SK-N-SH treated with all-trans-retinoic acid at 6 μM for 48 hours (cell line): ENCODE measurements at regions not wholly inside any gene's neighbourhood (a gene's known extent, or its start where the extent isn't known, plus 50 kb on each side); places are given as distances from the start of the nearest gene placed in this dataset.

Experiments used
- ATAC-seq: fragments of 200-7000 bp; cut with Tn5 transposase; 3 replicates; pipeline ENCODE4 v1.9.1; 2020; ENCODE audit warnings: mild to moderate bottlenecking, moderate library complexity
- ARNTL ChIP-seq: fragments of 450-650 bp; formaldehyde crosslinking; IDR thresholded peaks from 2 replicates; pipeline ENCODE4 v1.5.0; 2020; ENCODE audit warnings: low read depth, mild to moderate bottlenecking, moderate library complexity, borderline replicate concordance
- BACH2 ChIP-seq: fragments of 250-450 bp; sonication (Bioruptor Pico); IDR thresholded peaks from 2 replicates; pipeline ENCODE4 v1.9.0; 2021; ENCODE audit warnings: mild to moderate bottlenecking, borderline replicate concordance
- CSDC2 ChIP-seq: fragments of 250-450 bp; sonication (Bioruptor Pico); IDR thresholded peaks from 2 replicates; pipeline ENCODE4 v1.5.0; 2020; ENCODE audit warnings: mild to moderate bottlenecking, moderate library complexity
- ESRRG ChIP-seq: fragments of 250-450 bp; sonication (Bioruptor Pico); IDR thresholded peaks from 2 replicates; pipeline ENCODE4 v1.6.1; 2021; ENCODE audit warnings: mild to moderate bottlenecking
- GLIS3 ChIP-seq: fragments of 250-450 bp; sonication (Bioruptor Pico); IDR thresholded peaks from 2 replicates; pipeline ENCODE4 v1.5.0; 2020; ENCODE audit warnings: mild to moderate bottlenecking, moderate library complexity
- RARB ChIP-seq: fragments of 250-450 bp; sonication (Bioruptor Pico); IDR thresholded peaks from 2 replicates; pipeline ENCODE4 v1.8.0; 2021; ENCODE audit warnings: mild to moderate bottlenecking, moderate library complexity
- SNAI2 ChIP-seq: fragments of 250-450 bp; sonication (Bioruptor Pico); IDR thresholded peaks from 2 replicates; pipeline ENCODE4 v1.5.0; 2020; ENCODE audit warnings: mild to moderate bottlenecking, moderate library complexity
- TCF4 ChIP-seq: fragments of 250-450 bp; sonication (Bioruptor Pico); IDR thresholded peaks from 2 replicates; pipeline ENCODE4 v1.8.0; 2021; ENCODE audit warnings: mild to moderate bottlenecking, moderate library complexity, borderline replicate concordance
- TOX ChIP-seq: fragments of 250-450 bp; sonication (Bioruptor Pico); IDR thresholded peaks from 2 replicates; pipeline ENCODE4 v1.8.0; 2021; ENCODE audit warnings: mild to moderate bottlenecking, moderate library complexity, borderline replicate concordance
- ZC3H10 ChIP-seq: fragments of 250-450 bp; sonication (Bioruptor Pico); IDR thresholded peaks from 2 replicates; pipeline ENCODE4 v1.5.1; 2021; ENCODE audit warnings: mild to moderate bottlenecking, moderate library complexity
- ZFP3 ChIP-seq: fragments of 250-450 bp; sonication (Bioruptor Pico); IDR thresholded peaks from 2 replicates; pipeline ENCODE4 v1.5.0; 2020; ENCODE audit warnings: mild to moderate bottlenecking, moderate library complexity
- ZFP30 ChIP-seq: fragments of 450-650 bp; formaldehyde crosslinking; IDR thresholded peaks from 2 replicates; pipeline ENCODE4 v1.5.0; 2022; ENCODE audit warnings: mild to moderate bottlenecking, moderate library complexity
- ZNF565 ChIP-seq: fragments of 450-650 bp; formaldehyde crosslinking; conservative IDR thresholded peaks from 2 replicates; pipeline ENCODE4 v1.5.0; 2020; ENCODE audit warnings: low read depth, mild to moderate bottlenecking, moderate library complexity
- ZNF70 ChIP-seq: fragments of 450-650 bp; formaldehyde crosslinking; IDR thresholded peaks from 2 replicates; pipeline ENCODE4 v1.5.0; 2020; ENCODE audit warnings: mild to moderate bottlenecking, moderate library complexity
- ZNF8 ChIP-seq: fragments of 450-650 bp; formaldehyde crosslinking; IDR thresholded peaks from 2 replicates; pipeline ENCODE4 v1.5.0; 2020; ENCODE audit warnings: mild to moderate bottlenecking, moderate library complexity
- TF ChIP-seq, protein P1 (sequence below): fragments of 250-450 bp; sonication (Bioruptor Pico); IDR thresholded peaks from 2 replicates; pipeline ENCODE4 v1.8.0; 2020; ENCODE audit warnings: mild to moderate bottlenecking, moderate library complexity, borderline replicate concordance
- TF ChIP-seq, protein P2 (sequence below): fragments of 250-450 bp; sonication (Bioruptor Pico); IDR thresholded peaks from 2 replicates; pipeline ENCODE4 v1.5.1; 2021; ENCODE audit warnings: mild to moderate bottlenecking, moderate library complexity
- TF ChIP-seq, protein P3 (sequence below): fragments of 250-450 bp; sonication (Bioruptor Pico); IDR thresholded peaks from 2 replicates; pipeline ENCODE4 v1.8.0; 2021; ENCODE audit warnings: low read depth, mild to moderate bottlenecking, moderate library complexity, borderline replicate concordance
- TF ChIP-seq, protein P4 (sequence below): fragments of 250-450 bp; sonication (Bioruptor Pico); IDR thresholded peaks from 2 replicates; pipeline ENCODE4 v1.5.0; 2020; ENCODE audit warnings: mild to moderate bottlenecking, moderate library complexity
- TF ChIP-seq, protein P5 (sequence below): fragments of 250-450 bp; sonication (Bioruptor Pico); IDR thresholded peaks from 2 replicates; pipeline ENCODE4 v1.5.1; 2020; ENCODE audit warnings: low read depth, mild to moderate bottlenecking, moderate library complexity

DNA sequence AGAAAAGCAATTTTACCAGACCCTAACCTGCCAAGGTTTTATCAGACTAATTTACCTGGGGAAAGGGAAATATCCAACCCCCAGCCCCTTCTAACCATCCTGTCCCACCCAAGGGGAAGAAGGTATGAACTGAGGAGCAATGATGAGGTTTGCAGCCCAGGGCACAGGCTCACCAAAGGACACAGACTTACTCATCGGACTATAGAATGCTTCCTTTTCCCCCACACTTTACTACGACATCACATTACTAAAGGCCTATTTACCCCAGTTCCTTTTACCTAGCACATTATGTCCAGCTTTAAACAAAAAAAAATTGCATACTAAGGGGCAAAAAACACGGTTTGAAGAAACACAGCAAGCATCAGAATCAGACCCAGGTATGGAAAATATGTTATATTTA lies 94.1 kb upstream of the FST start:
- no peak for ATAC-seq
- TF ChIP-seq ZNF8, result no peak
- no peak for TF ChIP-seq ZNF565
- no peak for TF ChIP-seq BACH2 (CRISPR knock-in tag)
- no peak for TF ChIP-seq TOX (CRISPR knock-in tag)
- TF ChIP-seq SNAI2, result no peak
- TF ChIP-seq ZNF70 (CRISPR knock-in tag), result no peak
- no peak for TF ChIP-seq TCF4
- TF ChIP-seq CSDC2 (CRISPR knock-in tag), result no peak
- TF ChIP-seq ESRRG (CRISPR knock-in tag), result no peak
- TF ChIP-seq, protein P1, sequence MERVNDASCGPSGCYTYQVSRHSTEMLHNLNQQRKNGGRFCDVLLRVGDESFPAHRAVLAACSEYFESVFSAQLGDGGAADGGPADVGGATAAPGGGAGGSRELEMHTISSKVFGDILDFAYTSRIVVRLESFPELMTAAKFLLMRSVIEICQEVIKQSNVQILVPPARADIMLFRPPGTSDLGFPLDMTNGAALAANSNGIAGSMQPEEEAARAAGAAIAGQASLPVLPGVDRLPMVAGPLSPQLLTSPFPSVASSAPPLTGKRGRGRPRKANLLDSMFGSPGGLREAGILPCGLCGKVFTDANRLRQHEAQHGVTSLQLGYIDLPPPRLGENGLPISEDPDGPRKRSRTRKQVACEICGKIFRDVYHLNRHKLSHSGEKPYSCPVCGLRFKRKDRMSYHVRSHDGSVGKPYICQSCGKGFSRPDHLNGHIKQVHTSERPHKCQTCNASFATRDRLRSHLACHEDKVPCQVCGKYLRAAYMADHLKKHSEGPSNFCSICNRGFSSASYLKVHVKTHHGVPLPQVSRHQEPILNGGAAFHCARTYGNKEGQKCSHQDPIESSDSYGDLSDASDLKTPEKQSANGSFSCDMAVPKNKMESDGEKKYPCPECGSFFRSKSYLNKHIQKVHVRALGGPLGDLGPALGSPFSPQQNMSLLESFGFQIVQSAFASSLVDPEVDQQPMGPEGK (CRISPR knock-in tag), result no peak
- TF ChIP-seq, protein P2, sequence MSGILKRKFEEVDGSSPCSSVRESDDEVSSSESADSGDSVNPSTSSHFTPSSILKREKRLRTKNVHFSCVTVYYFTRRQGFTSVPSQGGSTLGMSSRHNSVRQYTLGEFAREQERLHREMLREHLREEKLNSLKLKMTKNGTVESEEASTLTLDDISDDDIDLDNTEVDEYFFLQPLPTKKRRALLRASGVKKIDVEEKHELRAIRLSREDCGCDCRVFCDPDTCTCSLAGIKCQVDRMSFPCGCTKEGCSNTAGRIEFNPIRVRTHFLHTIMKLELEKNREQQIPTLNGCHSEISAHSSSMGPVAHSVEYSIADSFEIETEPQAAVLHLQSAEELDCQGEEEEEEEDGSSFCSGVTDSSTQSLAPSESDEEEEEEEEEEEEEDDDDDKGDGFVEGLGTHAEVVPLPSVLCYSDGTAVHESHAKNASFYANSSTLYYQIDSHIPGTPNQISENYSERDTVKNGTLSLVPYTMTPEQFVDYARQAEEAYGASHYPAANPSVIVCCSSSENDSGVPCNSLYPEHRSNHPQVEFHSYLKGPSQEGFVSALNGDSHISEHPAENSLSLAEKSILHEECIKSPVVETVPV, result no peak
- no peak for TF ChIP-seq RARB (CRISPR knock-in tag)

DNA sequence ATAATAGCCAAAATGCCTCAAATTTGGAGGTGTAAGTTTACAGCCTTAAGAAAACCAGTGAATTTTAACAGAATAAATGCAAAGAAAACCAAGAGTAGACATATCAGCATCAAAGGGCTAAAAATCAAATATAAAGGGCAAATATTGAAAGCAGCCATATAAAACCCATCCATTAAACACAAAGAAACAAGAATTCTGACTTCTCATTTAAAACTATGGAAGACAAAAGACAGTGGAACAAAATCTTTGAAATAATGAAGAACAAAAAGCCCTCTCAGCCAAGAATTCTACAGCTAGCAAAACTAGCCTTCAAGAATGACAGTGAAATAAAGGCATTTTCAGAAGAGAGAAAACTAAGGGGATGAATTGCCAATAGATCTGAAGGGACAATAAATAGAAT lies 91.3 kb upstream of the FST start:
- no peak for ATAC-seq
- TF ChIP-seq ZNF8, result no peak
- TF ChIP-seq ESRRG (CRISPR knock-in tag), result no peak
- TF ChIP-seq ARNTL (CRISPR knock-in tag), result no peak
- TF ChIP-seq RARB (CRISPR knock-in tag), result no peak
- no peak for TF ChIP-seq ZFP3 (CRISPR knock-in tag)
- TF ChIP-seq, protein P3, sequence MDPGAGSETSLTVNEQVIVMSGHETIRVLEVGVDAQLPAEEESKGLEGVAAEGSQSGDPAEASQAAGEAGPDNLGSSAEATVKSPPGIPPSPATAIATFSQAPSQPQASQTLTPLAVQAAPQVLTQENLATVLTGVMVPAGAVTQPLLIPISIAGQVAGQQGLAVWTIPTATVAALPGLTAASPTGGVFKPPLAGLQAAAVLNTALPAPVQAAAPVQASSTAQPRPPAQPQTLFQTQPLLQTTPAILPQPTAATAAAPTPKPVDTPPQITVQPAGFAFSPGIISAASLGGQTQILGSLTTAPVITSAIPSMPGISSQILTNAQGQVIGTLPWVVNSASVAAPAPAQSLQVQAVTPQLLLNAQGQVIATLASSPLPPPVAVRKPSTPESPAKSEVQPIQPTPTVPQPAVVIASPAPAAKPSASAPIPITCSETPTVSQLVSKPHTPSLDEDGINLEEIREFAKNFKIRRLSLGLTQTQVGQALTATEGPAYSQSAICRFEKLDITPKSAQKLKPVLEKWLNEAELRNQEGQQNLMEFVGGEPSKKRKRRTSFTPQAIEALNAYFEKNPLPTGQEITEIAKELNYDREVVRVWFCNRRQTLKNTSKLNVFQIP (CRISPR knock-in tag), result no peak
- no peak for TF ChIP-seq GLIS3
- TF ChIP-seq BACH2 (CRISPR knock-in tag), result no peak
- TF ChIP-seq ZNF70 (CRISPR knock-in tag), result no peak
- TF ChIP-seq, protein P4, sequence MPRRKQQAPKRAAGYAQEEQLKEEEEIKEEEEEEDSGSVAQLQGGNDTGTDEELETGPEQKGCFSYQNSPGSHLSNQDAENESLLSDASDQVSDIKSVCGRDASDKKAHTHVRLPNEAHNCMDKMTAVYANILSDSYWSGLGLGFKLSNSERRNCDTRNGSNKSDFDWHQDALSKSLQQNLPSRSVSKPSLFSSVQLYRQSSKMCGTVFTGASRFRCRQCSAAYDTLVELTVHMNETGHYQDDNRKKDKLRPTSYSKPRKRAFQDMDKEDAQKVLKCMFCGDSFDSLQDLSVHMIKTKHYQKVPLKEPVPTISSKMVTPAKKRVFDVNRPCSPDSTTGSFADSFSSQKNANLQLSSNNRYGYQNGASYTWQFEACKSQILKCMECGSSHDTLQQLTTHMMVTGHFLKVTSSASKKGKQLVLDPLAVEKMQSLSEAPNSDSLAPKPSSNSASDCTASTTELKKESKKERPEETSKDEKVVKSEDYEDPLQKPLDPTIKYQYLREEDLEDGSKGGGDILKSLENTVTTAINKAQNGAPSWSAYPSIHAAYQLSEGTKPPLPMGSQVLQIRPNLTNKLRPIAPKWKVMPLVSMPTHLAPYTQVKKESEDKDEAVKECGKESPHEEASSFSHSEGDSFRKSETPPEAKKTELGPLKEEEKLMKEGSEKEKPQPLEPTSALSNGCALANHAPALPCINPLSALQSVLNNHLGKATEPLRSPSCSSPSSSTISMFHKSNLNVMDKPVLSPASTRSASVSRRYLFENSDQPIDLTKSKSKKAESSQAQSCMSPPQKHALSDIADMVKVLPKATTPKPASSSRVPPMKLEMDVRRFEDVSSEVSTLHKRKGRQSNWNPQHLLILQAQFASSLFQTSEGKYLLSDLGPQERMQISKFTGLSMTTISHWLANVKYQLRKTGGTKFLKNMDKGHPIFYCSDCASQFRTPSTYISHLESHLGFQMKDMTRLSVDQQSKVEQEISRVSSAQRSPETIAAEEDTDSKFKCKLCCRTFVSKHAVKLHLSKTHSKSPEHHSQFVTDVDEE (CRISPR knock-in tag), result no peak
- TF ChIP-seq ZFP30 (CRISPR knock-in tag), result no peak
- TF ChIP-seq ZC3H10, result no peak
- TF ChIP-seq, protein P5, sequence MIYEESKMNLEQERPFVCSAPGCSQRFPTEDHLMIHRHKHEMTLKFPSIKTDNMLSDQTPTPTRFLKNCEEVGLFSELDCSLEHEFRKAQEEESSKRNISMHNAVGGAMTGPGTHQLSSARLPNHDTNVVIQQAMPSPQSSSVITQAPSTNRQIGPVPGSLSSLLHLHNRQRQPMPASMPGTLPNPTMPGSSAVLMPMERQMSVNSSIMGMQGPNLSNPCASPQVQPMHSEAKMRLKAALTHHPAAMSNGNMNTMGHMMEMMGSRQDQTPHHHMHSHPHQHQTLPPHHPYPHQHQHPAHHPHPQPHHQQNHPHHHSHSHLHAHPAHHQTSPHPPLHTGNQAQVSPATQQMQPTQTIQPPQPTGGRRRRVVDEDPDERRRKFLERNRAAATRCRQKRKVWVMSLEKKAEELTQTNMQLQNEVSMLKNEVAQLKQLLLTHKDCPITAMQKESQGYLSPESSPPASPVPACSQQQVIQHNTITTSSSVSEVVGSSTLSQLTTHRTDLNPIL (CRISPR knock-in tag), result no peak
- no peak for TF ChIP-seq ZNF565
- TF ChIP-seq, protein P2, result no peak
- TF ChIP-seq, protein P1 (CRISPR knock-in tag), result no peak
